ENCODE measurements at regions not wholly inside any gene's neighbourhood (a gene's known extent, or its start where the extent isn't known, plus 50 kb on each side); places are given as distances from the start of the nearest gene placed in this dataset.
"Not testable (repeated sequence)": the region's sequence is repeated elsewhere in the genome, so short reads cannot be mapped to it uniquely, and the experiment has no call there.

- TF ChIP-seq CTCF (conservative IDR thresholded peaks at IDR 0.05; ENCODE audit: low read length) = no peak
- no peak for DNase-seq (ENCODE audit: low read depth)
- no peak overlapping the region for H3K4me3 ChIP-seq (ENCODE audit: low read length)
Measured at GRCh38 chr1:213415691-213416380, 364.8 kb downstream of the RPS6KC1 start.

GRCh38 chr1:213416461-213417224 lies 365.6 kb downstream of the RPS6KC1 start:
- H3K4me3 ChIP-seq (ENCODE audit: low read length) = no peak overlapping the region
- DNase-seq (ENCODE audit: low read depth) = no peak
- TF ChIP-seq CTCF (conservative IDR thresholded peaks at IDR 0.05; ENCODE audit: low read length) = no peak

- TF ChIP-seq CTCF (conservative IDR thresholded peaks at IDR 0.05; ENCODE audit: low read length) = no peak
- DNase-seq (ENCODE audit: low read depth) = no peak
- H3K4me3 ChIP-seq (ENCODE audit: low read length) = no peak overlapping the region
Measured at GRCh38 chr1:213417225-213417820, 366.3 kb downstream of the RPS6KC1 start.

- TF ChIP-seq CTCF (conservative IDR thresholded peaks at IDR 0.05; ENCODE audit: low read length) = no peak
- no peak for DNase-seq (ENCODE audit: low read depth)
- H3K4me3 ChIP-seq (ENCODE audit: low read length) = no peak overlapping the region
Measured at GRCh38 chr1:213417846-213418245, 366.8 kb downstream of the RPS6KC1 start.

- no peak overlapping the region for H3K4me3 ChIP-seq (ENCODE audit: low read length)
- TF ChIP-seq CTCF (conservative IDR thresholded peaks at IDR 0.05; ENCODE audit: low read length) = no peak
- no peak for DNase-seq (ENCODE audit: low read depth)
Measured at GRCh38 chr1:213418268-213419071, 367.4 kb downstream of the RPS6KC1 start.

- no peak for DNase-seq (ENCODE audit: low read depth)
- no peak overlapping the region for H3K4me3 ChIP-seq (ENCODE audit: low read length)
- no peak for TF ChIP-seq CTCF (conservative IDR thresholded peaks at IDR 0.05; ENCODE audit: low read length)
Measured at GRCh38 chr1:213419401-213420030, 368.5 kb downstream of the RPS6KC1 start.

GRCh38 chr1:213421178-213421577 lies 370.1 kb downstream of the RPS6KC1 start:
- DNase-seq (ENCODE audit: low read depth); H3K4me3 ChIP-seq (ENCODE audit: low read length): not testable (repeated sequence)
